ENCODE measurements at regions not wholly inside any gene's neighbourhood (a gene's known extent, or its start where the extent isn't known, plus 50 kb on each side); places are given as distances from the start of the nearest gene placed in this dataset.

- Histone ChIP-seq H3K27me3 (ENCODE audit: insufficient read depth, low read length, poor library complexity) (no peaks in the 10 kb centered on the region), H3K4me1 (ENCODE audit: insufficient read depth, low read length) (no peaks in the 10 kb centered on the region), H3K4me3 (ENCODE audit: low read depth in 1 of 2, low read length in 2 of 2) (no peak overlapping the region), H3K4me2 (ENCODE audit: insufficient read depth, low read length) (no peak overlapping the region), H2AFZ (ENCODE audit: low read depth, low read length) (no peak overlapping the region), H3K36me3 (ENCODE audit: insufficient read depth, low read length) (no peaks in the 10 kb centered on the region), H3K9me3 (ENCODE audit: insufficient read depth, low read length, severe bottlenecking) (no peaks in the 10 kb centered on the region), H3K79me2 (ENCODE audit: insufficient read depth, low read length) (no peaks in the 10 kb centered on the region), H3K27ac (ENCODE audit: low read length) (no peak overlapping the region), H3K9ac (ENCODE audit: low read depth, low read length) (no peak overlapping the region), H4K20me1 (ENCODE audit: insufficient read depth, low read length) (no peaks in the 10 kb centered on the region)
- no peak for TF ChIP-seq CTCF (IDR thresholded peaks at IDR 0.05; ENCODE audit: borderline replicate concordance, extremely low read depth, low read length, poor library complexity, severe bottlenecking)
- TF ChIP-seq EZH2 (IDR thresholded peaks at IDR 0.05; ENCODE audit: borderline replicate concordance, low read depth, low read length, severe bottlenecking): no peak
- no peak for DNase-seq
- ATAC-seq (ENCODE audit: insufficient read depth, low read depth): no peak
Observed at GRCh38 chr10:44045020-44045419, 339.9 kb downstream of the CXCL12 start.

- H4K20me1 ChIP-seq (ENCODE audit: insufficient read depth, low read length): no peaks in the 10 kb centered on the region
- TF ChIP-seq CTCF (IDR thresholded peaks at IDR 0.05; ENCODE audit: borderline replicate concordance, extremely low read depth, low read length, poor library complexity, severe bottlenecking): no peak
- no peak for TF ChIP-seq EZH2 (IDR thresholded peaks at IDR 0.05; ENCODE audit: borderline replicate concordance, low read depth, low read length, severe bottlenecking)
- H3K9me3 ChIP-seq (ENCODE audit: insufficient read depth, low read length, severe bottlenecking): no peaks in the 10 kb centered on the region
- no peak overlapping the region for H3K27ac ChIP-seq (ENCODE audit: low read length)
- no peak overlapping the region for H2AFZ ChIP-seq (ENCODE audit: low read depth, low read length)
- no peak for ATAC-seq (ENCODE audit: insufficient read depth, low read depth)
- H3K9ac ChIP-seq (ENCODE audit: low read depth, low read length): no peak overlapping the region
- no peaks in the 10 kb centered on the region for H3K27me3 ChIP-seq (ENCODE audit: insufficient read depth, low read length, poor library complexity)
- no peak for DNase-seq
- H3K4me3 ChIP-seq (ENCODE audit: low read depth in 1 of 2, low read length in 2 of 2): no peak overlapping the region
- no peaks in the 10 kb centered on the region for H3K79me2 ChIP-seq (ENCODE audit: insufficient read depth, low read length)
- H3K4me1 ChIP-seq (ENCODE audit: insufficient read depth, low read length): no peaks in the 10 kb centered on the region
- no peak overlapping the region for H3K4me2 ChIP-seq (ENCODE audit: insufficient read depth, low read length)
- H3K36me3 ChIP-seq (ENCODE audit: insufficient read depth, low read length): no peaks in the 10 kb centered on the region
Observed at GRCh38 chr10:44044549-44044948, 340.3 kb downstream of the CXCL12 start.

GRCh38 chr10:44043646-44044375 is 341.1 kb downstream of the CXCL12 start:
- no peak overlapping the region for H3K4me2 ChIP-seq (ENCODE audit: insufficient read depth, low read length)
- H3K9ac ChIP-seq (ENCODE audit: low read depth, low read length): no peak overlapping the region
- DNase-seq: no peak
- no peak for TF ChIP-seq EZH2 (IDR thresholded peaks at IDR 0.05; ENCODE audit: borderline replicate concordance, low read depth, low read length, severe bottlenecking)
- TF ChIP-seq CTCF (IDR thresholded peaks at IDR 0.05; ENCODE audit: borderline replicate concordance, extremely low read depth, low read length, poor library complexity, severe bottlenecking): no peak
- no peaks in the 10 kb centered on the region for H3K27me3 ChIP-seq (ENCODE audit: insufficient read depth, low read length, poor library complexity)
- no peaks in the 10 kb centered on the region for H3K79me2 ChIP-seq (ENCODE audit: insufficient read depth, low read length)
- no peak overlapping the region for H3K4me3 ChIP-seq (ENCODE audit: low read depth in 1 of 2, low read length in 2 of 2)
- no peak overlapping the region for H3K27ac ChIP-seq (ENCODE audit: low read length)
- H3K4me1 ChIP-seq (ENCODE audit: insufficient read depth, low read length): no peaks in the 10 kb centered on the region
- H2AFZ ChIP-seq (ENCODE audit: low read depth, low read length): no peak overlapping the region
- no peaks in the 10 kb centered on the region for H3K9me3 ChIP-seq (ENCODE audit: insufficient read depth, low read length, severe bottlenecking)
- no peaks in the 10 kb centered on the region for H4K20me1 ChIP-seq (ENCODE audit: insufficient read depth, low read length)
- ATAC-seq (ENCODE audit: insufficient read depth, low read depth): no peak
- no peaks in the 10 kb centered on the region for H3K36me3 ChIP-seq (ENCODE audit: insufficient read depth, low read length)
